Bronchial epithelial cell (primary cell): ENCODE measurements at regions not wholly inside any gene's neighbourhood (a gene's known extent, or its start where the extent isn't known, plus 50 kb on each side); places are given as distances from the start of the nearest gene placed in this dataset.
A peak's percentile ranks its signal among the peaks of the same experiment; 100 is the strongest.
"Not testable (repeated sequence)": the region's sequence is repeated elsewhere in the genome, so short reads cannot be mapped to it uniquely, and the experiment has no call there.

ENCODE experiments used
- DNase-seq: peaks from one replicate; pipeline ENCODE4 v3.0.0-alpha.2; 2010; ENCODE audit warnings: low read depth
- FAIRE-seq: peaks from 2 replicates; lab custom pipeline; 2011; peaks lifted over from hg19 to GRCh38; lab: Jason Lieb, UNC
- H3K27me3 ChIP-seq: 2 replicates; pipeline ENCODE4 v1.5.1; 2011; ENCODE audit warnings: low read length; ENCODE audit not compliant: control insufficient read depth, insufficient read depth
- H3K36me3 ChIP-seq: 2 replicates; pipeline ENCODE4 v1.5.1; 2011; ENCODE audit warnings: low read length; ENCODE audit not compliant: control insufficient read depth, insufficient read depth
- H3K4me3 ChIP-seq: 2 replicates; pipeline ENCODE4 v1.5.1; 2011; ENCODE audit warnings: mild to moderate bottlenecking, low read depth, low read length, control low read depth
- TF ChIP-seq, protein P1 (sequence below): IDR thresholded peaks from 2 replicates; pipeline ENCODE4 v1.5.1; 2011; ENCODE audit warnings: mild to moderate bottlenecking, moderate library complexity, low read length, control low read depth, inconsistent platforms; ENCODE audit not compliant: insufficient read depth, severe bottlenecking

DNA sequence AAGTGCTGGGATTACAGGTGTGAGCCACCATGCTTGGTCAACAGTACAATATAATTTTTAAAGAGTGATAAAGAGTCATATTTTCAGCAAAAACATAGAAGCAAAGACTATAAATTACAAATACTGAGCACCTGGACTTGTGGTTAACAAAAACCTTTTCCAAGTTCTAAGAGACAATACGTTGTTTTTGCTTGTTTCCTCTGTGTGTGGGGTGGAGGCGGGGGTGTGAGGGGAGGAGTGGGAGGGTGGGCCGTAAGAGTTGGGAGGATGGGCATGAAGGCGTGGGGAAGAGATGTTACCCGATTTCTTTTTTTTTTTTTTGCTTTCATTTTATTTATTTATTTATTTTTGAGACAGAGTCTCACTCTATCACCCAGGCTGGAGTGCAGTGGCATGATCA lies 78.0 kb upstream of the WIPF1 start:
- FAIRE-seq = no peak
- no peak for DNase-seq
- TF ChIP-seq, protein P1, sequence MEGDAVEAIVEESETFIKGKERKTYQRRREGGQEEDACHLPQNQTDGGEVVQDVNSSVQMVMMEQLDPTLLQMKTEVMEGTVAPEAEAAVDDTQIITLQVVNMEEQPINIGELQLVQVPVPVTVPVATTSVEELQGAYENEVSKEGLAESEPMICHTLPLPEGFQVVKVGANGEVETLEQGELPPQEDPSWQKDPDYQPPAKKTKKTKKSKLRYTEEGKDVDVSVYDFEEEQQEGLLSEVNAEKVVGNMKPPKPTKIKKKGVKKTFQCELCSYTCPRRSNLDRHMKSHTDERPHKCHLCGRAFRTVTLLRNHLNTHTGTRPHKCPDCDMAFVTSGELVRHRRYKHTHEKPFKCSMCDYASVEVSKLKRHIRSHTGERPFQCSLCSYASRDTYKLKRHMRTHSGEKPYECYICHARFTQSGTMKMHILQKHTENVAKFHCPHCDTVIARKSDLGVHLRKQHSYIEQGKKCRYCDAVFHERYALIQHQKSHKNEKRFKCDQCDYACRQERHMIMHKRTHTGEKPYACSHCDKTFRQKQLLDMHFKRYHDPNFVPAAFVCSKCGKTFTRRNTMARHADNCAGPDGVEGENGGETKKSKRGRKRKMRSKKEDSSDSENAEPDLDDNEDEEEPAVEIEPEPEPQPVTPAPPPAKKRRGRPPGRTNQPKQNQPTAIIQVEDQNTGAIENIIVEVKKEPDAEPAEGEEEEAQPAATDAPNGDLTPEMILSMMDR = no peak
- Histone ChIP-seq H3K4me3 (no peak overlapping the region), H3K27me3 (no peaks in the 10 kb centered on the region), H3K36me3 (no peaks in the 10 kb centered on the region)

DNA sequence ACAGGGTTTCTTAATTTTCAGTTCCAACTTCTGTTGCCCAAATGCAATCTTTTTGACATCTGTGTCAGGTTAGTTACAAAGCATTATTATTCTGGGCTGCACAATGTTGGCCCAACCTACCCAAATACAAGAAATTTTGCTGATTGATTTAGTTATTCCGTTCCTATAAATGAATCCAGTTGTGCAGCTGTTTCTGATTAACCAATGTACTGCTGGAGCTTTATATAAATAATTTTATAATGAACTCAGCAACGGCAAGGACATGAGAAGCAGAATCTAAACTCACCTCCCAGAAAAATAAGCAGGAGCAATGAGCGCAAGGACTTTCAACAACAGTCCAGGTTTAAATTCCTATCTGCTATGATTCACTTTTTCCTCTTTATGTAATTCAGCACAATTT lies 76.3 kb upstream of the WIPF1 start:
- DNase-seq (no peak), FAIRE-seq (no peak)
- TF ChIP-seq, protein P1 = no peak
- no peaks in the 10 kb centered on the region for H3K36me3 ChIP-seq
- H3K4me3 ChIP-seq = no peak overlapping the region
- H3K27me3 ChIP-seq = no peaks in the 10 kb centered on the region

DNA sequence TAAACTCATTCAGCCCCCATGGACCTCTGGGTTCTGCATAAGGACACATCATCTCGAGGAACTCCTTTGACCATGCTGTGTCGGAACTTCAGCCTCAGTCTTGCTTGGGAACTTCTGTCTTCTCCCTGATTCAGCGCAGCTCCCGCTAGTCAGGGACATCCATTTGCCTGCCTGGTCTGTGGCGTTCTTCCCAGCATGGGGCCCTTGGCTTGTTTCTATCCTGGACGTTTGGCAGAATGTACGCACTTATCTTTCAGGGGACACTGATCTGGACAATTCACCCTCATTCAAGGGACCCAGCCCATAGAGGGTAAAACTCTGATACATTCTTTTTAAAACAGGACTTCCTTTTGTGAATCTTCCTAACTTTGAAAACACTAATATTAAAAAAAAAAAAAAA lies 75.8 kb upstream of the WIPF1 start:
- Histone ChIP-seq H3K27me3 (no peaks in the 10 kb centered on the region), H3K4me3 (no peak overlapping the region), H3K36me3 (no peaks in the 10 kb centered on the region)
- no peak for DNase-seq
- no peak for FAIRE-seq
- TF ChIP-seq, protein P1 = no peak

DNA sequence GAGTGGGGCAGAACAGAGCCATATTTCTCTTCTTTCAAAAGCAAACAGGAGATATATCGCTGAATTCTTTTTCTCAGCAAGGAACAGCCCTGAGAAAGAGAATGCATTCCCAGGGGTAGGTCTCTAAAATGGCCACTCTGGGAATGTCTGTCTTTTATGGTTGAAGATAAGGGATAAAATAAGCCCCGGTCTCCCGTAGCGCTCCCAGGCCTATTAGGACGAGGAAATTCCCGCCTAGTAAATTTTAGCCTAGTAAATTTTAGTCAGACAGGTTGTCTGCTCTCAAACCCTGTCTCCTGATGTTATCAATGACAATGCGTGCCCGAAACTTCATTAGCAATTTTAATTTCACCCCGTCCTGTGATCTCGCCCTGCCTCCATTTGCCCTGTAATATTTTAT lies 73.9 kb upstream of the WIPF1 start:
- H3K27me3 ChIP-seq, DNase-seq, H3K4me3 ChIP-seq, FAIRE-seq, H3K36me3 ChIP-seq: not testable (repeated sequence)

DNA sequence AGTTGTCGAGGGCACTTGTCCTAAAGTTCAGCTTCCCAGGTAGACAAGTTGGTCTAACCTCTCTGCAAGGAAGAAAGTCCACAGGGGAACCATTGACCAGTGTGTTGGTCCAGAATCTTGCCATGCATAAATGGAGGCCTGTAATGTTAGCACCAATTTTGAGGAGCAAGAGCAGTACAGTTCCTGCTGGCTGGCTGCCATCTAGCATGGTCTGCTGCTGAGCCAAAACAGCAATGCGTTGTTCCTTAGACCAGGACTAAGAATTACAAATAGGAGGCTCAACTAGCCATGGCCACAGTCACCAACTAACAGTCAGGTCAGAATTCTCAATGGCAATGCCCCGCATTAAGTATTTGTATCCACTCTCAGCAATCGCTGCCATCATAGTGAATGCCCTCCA lies 72.8 kb upstream of the WIPF1 start:
- TF ChIP-seq, protein P1 = no peak
- Histone ChIP-seq H3K36me3 (no peaks in the 10 kb centered on the region), H3K27me3 (no peaks in the 10 kb centered on the region), H3K4me3 (no peak overlapping the region)
- FAIRE-seq (peak; percentile 60), DNase-seq (no peak)

DNA sequence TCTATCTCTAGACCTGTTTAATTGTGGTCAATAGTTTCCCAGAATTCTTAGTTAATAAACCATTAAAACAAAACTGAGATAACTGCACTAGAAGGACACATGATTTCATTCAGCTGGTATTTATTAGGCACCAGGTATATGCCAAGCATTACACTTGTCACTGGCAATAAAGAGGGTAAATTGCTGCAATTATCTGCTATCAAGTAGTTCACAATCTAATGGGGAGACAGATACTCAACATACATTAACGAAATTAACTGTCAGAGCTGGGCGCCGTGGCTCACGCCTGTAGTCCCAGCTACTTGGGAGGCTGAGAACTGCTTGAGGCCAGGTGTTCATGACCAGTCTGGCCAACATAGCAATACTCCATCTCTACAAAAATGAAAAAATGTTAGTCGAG lies 71.7 kb upstream of the WIPF1 start:
- no peak for DNase-seq
- H3K4me3 ChIP-seq = no peak overlapping the region
- no peaks in the 10 kb centered on the region for H3K36me3 ChIP-seq
- no peak for FAIRE-seq
- H3K27me3 ChIP-seq = no peaks in the 10 kb centered on the region
- TF ChIP-seq, protein P1 = no peak
